Thyroid gland (tissue), 4 donors: ENCODE measurements at regions not wholly inside any gene's neighbourhood (a gene's known extent, or its start where the extent isn't known, plus 50 kb on each side); places are given as distances from the start of the nearest gene placed in this dataset.

Experiments used
- CTCF ChIP-seq, 6 experiments: fragments of 200-600 bp in 3 of 6; fragments of 450-650 bp in 3 of 6; sonication (generic) in 3 of 6; IDR thresholded peaks; one replicate each; pipeline ENCODE4 v1.5.1; 2016 to 2019; ENCODE audit warnings: antibody characterized with exemption in 6 of 6, mild to moderate bottlenecking in 2 of 6, inconsistent platforms in 1 of 6, moderate library complexity in 1 of 6
- POLR2A ChIP-seq, 2 donors: fragments of 450-650 bp; IDR thresholded peaks; one replicate each; pipeline ENCODE4 v1.6.1; 2017; ENCODE audit warnings: antibody characterized with exemption in 2 of 2, mild to moderate bottlenecking in 2 of 2, moderate library complexity in 1 of 2

- no peak for TF ChIP-seq CTCF (IDR thresholded peaks at IDR 0.05)
- no peak for TF ChIP-seq POLR2A (IDR thresholded peaks at IDR 0.05)
Measured at GRCh38 chr14:95387826-95388445, 68.2 kb upstream of the CLMN start.
